HepG2 (cell line): ENCODE measurements at regions not wholly inside any gene's neighbourhood (a gene's known extent, or its start where the extent isn't known, plus 50 kb on each side); places are given as distances from the start of the nearest gene placed in this dataset.
"Not testable (repeated sequence)": the region's sequence is repeated elsewhere in the genome, so short reads cannot be mapped to it uniquely, and the experiment has no call there.

Source experiments
- ATAC-seq: fragments of 200-7000 bp; cut with Tn5 transposase; 3 replicates; pipeline ENCODE4 v1.9.1; 2020; ENCODE audit warnings: mild to moderate bottlenecking, moderate library complexity
- BruUV-seq: library from RNA; stranded (reverse); fragments of 400-500 nt; replicated peaks from 2 replicates; lab custom pipeline; 2021; lab: Mats Ljungman, UMichigan
- CTCF ChIA-PET: fragments of 300-600 bp; formaldehyde crosslinking; extraction: SDS; loops from one replicate; lab custom pipeline; 2021; ENCODE audit warnings: low total read pairs, inconsistent platforms, low intra/inter-chr PET ratio; lab: Yijun Ruan, JAX
- POLR2A ChIA-PET: fragments of 350-600 bp; sonication (Branson Sonifier 250); formaldehyde crosslinking; loops from one replicate; lab custom pipeline; 2020; ENCODE audit warnings: antibody characterized with exemption, inconsistent platforms; lab: Yijun Ruan, JAX
- DNase-seq: peaks from one replicate; pipeline ENCODE4 v3.0.0-alpha.2; 2015; ENCODE audit warnings: low spot score
- FAIRE-seq: peaks from 3 replicates; lab custom pipeline; 2011; peaks lifted over from hg19 to GRCh38; lab: Jason Lieb, UNC
- H2AFZ ChIP-seq: one replicate; pipeline ENCODE4 v1.6.1; 2011; ENCODE audit warnings: low read length, inconsistent platforms
- H3K27ac ChIP-seq: fragments of 300-600 bp; 3 replicates; pipeline ENCODE4 v1.8.0; 2011; ENCODE audit warnings: mixed run types, mild to moderate bottlenecking, mixed read lengths, low read length, inconsistent platforms; ENCODE audit not compliant: insufficient read depth; ENCODE audit errors: extremely low read length
- H3K27me3 ChIP-seq, 2 experiments: fragments of 200-600 bp in 1 of 2; 2 replicates in 1 of 2; 3 replicates in 1 of 2; pipeline versions ENCODE4 v1.6.0 to v1.8.0; 2011; ENCODE audit warnings: low read length in 2 of 2, mild to moderate bottlenecking in 2 of 2, moderate library complexity in 2 of 2, inconsistent platforms in 1 of 2; ENCODE audit not compliant: insufficient read depth in 2 of 2, control insufficient read depth in 1 of 2
- H3K36me3 ChIP-seq, 2 experiments: fragments of 200-600 bp in 1 of 2; replicated peaks in 1 of 2; 2 replicates in 1 of 2; 3 replicates in 1 of 2; pipeline versions ENCODE4 v1.5.1 to v1.8.0; 2011; ENCODE audit warnings: low read length in 2 of 2, inconsistent platforms in 1 of 2; ENCODE audit not compliant: insufficient read depth in 2 of 2, control insufficient read depth in 1 of 2
- H3K4me1 ChIP-seq: 2 replicates; pipeline ENCODE4 v1.5.1; 2012; ENCODE audit warnings: low read length, inconsistent platforms; ENCODE audit not compliant: insufficient read depth
- H3K4me2 ChIP-seq: 2 replicates; pipeline ENCODE4 v1.6.0; 2011; ENCODE audit warnings: low read depth, low read length, inconsistent platforms
- H3K4me3 ChIP-seq, 3 experiments: fragments of 200-600 bp in 1 of 3; sonication (generic), shearing (Covaris generic) in 1 of 3; replicated peaks in 1 of 3; 2 replicates each; pipeline ENCODE4 v1.5.1; 2011 to 2016; ENCODE audit warnings: low read length in 3 of 3, inconsistent platforms in 2 of 3, low read depth in 2 of 3, mild to moderate bottlenecking in 2 of 3, control low read depth in 1 of 3, mixed read lengths in 1 of 3; ENCODE audit not compliant: insufficient read depth in 1 of 3
- H3K79me2 ChIP-seq: one replicate; pipeline ENCODE4 v1.6.1; 2011; ENCODE audit warnings: low read length, inconsistent platforms; ENCODE audit not compliant: insufficient read depth
- H3K9ac ChIP-seq: 2 replicates; pipeline ENCODE4 v1.6.0; 2011; ENCODE audit warnings: mild to moderate bottlenecking, low read depth, low read length, inconsistent platforms; ENCODE audit not compliant: insufficient read depth
- H3K9me3 ChIP-seq: 2 replicates; pipeline ENCODE4 v1.5.1; 2012; ENCODE audit warnings: mild to moderate bottlenecking, low read length
- H4K20me1 ChIP-seq: 2 replicates; pipeline ENCODE4 v1.6.0; 2011; ENCODE audit warnings: inconsistent platforms, mild to moderate bottlenecking, low read length, moderate library complexity; ENCODE audit not compliant: insufficient read depth
- AFF4 ChIP-seq: sonication (generic); formaldehyde crosslinking; IDR thresholded peaks from 2 replicates; pipeline ENCODE4 v1.4.0; 2020; ENCODE audit warnings: missing genetic modification reagents
- E2F2 ChIP-seq: sonication (generic); formaldehyde crosslinking; IDR thresholded peaks from 2 replicates; pipeline ENCODE4 v1.4.0; 2020; ENCODE audit warnings: missing genetic modification reagents, borderline replicate concordance
- ELF4 ChIP-seq: sonication (generic); formaldehyde crosslinking; IDR thresholded peaks from 2 replicates; pipeline ENCODE4 v1.5.0; 2020; ENCODE audit warnings: missing genetic modification reagents, mild to moderate bottlenecking, moderate library complexity, borderline replicate concordance
- EP300 ChIP-seq, 3 experiments: sonication (generic) in 1 of 3; formaldehyde crosslinking in 1 of 3; IDR thresholded peaks; 2 replicates each; pipeline versions ENCODE4 v1.5.1 to v1.6.1; 2011 to 2020; ENCODE audit warnings: low read depth in 2 of 3, low read length in 2 of 3, borderline replicate concordance in 1 of 3, improper control_type of control experiment in 1 of 3, mild to moderate bottlenecking in 1 of 3, missing genetic modification reagents in 1 of 3, moderate library complexity in 1 of 3
- PHF21A ChIP-seq: sonication (generic); formaldehyde crosslinking; IDR thresholded peaks from 2 replicates; pipeline ENCODE4 v1.5.0; 2020; ENCODE audit warnings: mild to moderate bottlenecking, missing genetic modification reagents
- ZHX1 ChIP-seq: sonication (generic); formaldehyde crosslinking; IDR thresholded peaks from 2 replicates; pipeline ENCODE4 v1.8.1; 2022; ENCODE audit warnings: low read depth, mild to moderate bottlenecking, missing genetic modification reagents
- WGBS: methylation state at CpG from one replicate; pipeline ENCODE4 v1.1.6; 2017; ENCODE audit warnings: low lambda C conversion rate; 5-methylcytosine and 5-hydroxymethylcytosine counted together
- in situ Hi-C: cut with HindIII; loops from 2 replicates; pipeline ENCODE4 v1.10.0; 2017; ENCODE audit warnings: low pct_unique_long_range_greater_than_20kb; ENCODE audit not compliant: extremely low pct_ligation_motif_present
- intact Hi-C: fragments of 100-400 bp; cut with micrococcal nuclease; formaldehyde crosslinking; loops from one replicate; pipeline ENCODE4 v1.10.0; 2022; ENCODE audit not compliant: unreplicated experiment

- TF ChIP-seq ZHX1 (CRISPR knock-in tag) (no peak), PHF21A (CRISPR knock-in tag) (no peak), ELF4 (CRISPR knock-in tag) (no peak), EP300 (IDR thresholded peaks at IDR 0.05; ENCODE audit: low read depth in 2 of 2, low read length in 2 of 2) (no peak), EP300 (CRISPR knock-in tag; IDR thresholded peaks at IDR 0.05; ENCODE audit: borderline replicate concordance) (no peak), E2F2 (CRISPR knock-in tag) (no peak), AFF4 (no peak)
Measured at GRCh38 chr11:127935081-127935480, 652.3 kb downstream of the ETS1 start (continued).

GRCh38 chr11:127933961-127934360 lies 653.4 kb downstream of the ETS1 start:
- H3K9ac ChIP-seq, H3K4me3 ChIP-seq, H2AFZ ChIP-seq, H3K4me2 ChIP-seq, H3K4me1 ChIP-seq, H4K20me1 ChIP-seq, intact Hi-C loops, FAIRE-seq, H3K79me2 ChIP-seq, BruUV-seq, in situ Hi-C loops, H3K27me3 ChIP-seq, POLR2A ChIA-PET, CTCF ChIA-PET, DNase-seq, H3K27ac ChIP-seq, ATAC-seq, H3K36me3 ChIP-seq: not testable (repeated sequence)
- WGBS, result 3% methylated on average over 4 of the region's 4 CpGs
- peaks cover 57% of the 10 kb centered on the region for H3K9me3 ChIP-seq
